Ectodermal cell (in vitro differentiated cells): ENCODE measurements at regions not wholly inside any gene's neighbourhood (a gene's known extent, or its start where the extent isn't known, plus 50 kb on each side); places are given as distances from the start of the nearest gene placed in this dataset.
"Not testable (repeated sequence)": the region's sequence is repeated elsewhere in the genome, so short reads cannot be mapped to it uniquely, and the experiment has no call there.

Experiments
- H3K27ac ChIP-seq: 2 replicates; pipeline ENCODE4 v1.7.0; 2013; ENCODE audit warnings: mild to moderate bottlenecking, low read depth, low read length; ENCODE audit not compliant: insufficient read depth, poor library complexity, severe bottlenecking
- H3K27me3 ChIP-seq: 2 replicates; pipeline ENCODE4 v1.7.0; 2013; ENCODE audit warnings: mild to moderate bottlenecking, low read length; ENCODE audit not compliant: insufficient read depth, control insufficient read depth, poor library complexity, severe bottlenecking
- H3K36me3 ChIP-seq: one replicate; pipeline ENCODE4 v1.7.0; 2013; ENCODE audit warnings: low read length; ENCODE audit not compliant: control insufficient read depth, insufficient read depth
- H3K4me1 ChIP-seq: one replicate; pipeline ENCODE4 v1.7.0; 2013; ENCODE audit warnings: low read length; ENCODE audit not compliant: control insufficient read depth, insufficient read depth
- H3K4me3 ChIP-seq: 2 replicates; pipeline ENCODE4 v1.7.0; 2013; ENCODE audit warnings: low read depth, low read length, control low read depth; ENCODE audit not compliant: insufficient read depth
- H3K9me3 ChIP-seq: 2 replicates; pipeline ENCODE4 v1.7.0; 2013; ENCODE audit warnings: mild to moderate bottlenecking, low read length, moderate library complexity; ENCODE audit not compliant: control insufficient read depth
- WGBS, 2 experiments: methylation state at CpG; one replicate each; pipeline ENCODE4 v1.1.7; 2013; ENCODE audit warnings: missing lambda C conversion rate in 2 of 2; 5-methylcytosine and 5-hydroxymethylcytosine counted together

DNA sequence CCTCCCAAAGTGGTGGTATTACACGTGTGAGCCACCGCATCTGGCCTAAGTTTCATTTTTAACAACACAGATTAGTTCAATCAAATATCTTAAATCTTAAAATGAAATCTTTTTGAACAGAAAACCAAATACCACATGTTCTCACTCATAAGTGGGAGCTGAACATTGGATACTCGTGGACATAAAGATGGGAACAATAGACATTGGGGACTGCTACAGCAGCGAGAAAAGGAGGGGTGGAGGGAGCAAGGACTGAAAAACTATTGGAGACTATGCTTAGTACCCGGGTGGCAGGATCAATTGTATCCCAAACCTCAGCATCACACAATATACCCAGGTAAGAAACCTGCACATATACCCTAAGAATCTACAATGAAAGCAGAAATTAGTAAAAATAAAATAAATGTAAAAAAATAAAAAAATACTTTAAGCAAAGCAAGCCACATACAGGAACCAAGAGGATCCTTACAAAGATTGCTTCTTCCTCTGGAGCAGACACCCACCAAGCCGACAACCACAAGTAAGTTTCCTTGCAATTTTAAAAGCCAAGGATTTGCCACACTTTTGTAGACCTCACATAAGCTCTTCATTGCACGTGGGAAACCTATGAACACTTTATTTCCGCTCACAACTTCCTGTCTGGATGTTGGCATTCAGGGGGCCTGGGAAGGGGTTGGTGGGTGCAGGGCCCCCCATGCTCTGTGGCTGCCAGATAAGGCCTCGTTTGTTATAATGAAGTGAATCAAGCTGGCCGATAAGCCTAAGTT lies 147.9 kb downstream of the MYCN start:
- H3K4me1 ChIP-seq = peaks cover 27% of the 10 kb centered on the region
- no peaks in the 10 kb centered on the region for H3K27me3 ChIP-seq
- WGBS, 2 experiments = 89 to 90% methylated on average over 10 of the region's 10 CpGs
- H3K4me3 ChIP-seq = no peak overlapping the region
- H3K36me3 ChIP-seq = no peaks in the 10 kb centered on the region
- H3K9me3 ChIP-seq = no peaks in the 10 kb centered on the region
- H3K27ac ChIP-seq = no peak overlapping the region

DNA sequence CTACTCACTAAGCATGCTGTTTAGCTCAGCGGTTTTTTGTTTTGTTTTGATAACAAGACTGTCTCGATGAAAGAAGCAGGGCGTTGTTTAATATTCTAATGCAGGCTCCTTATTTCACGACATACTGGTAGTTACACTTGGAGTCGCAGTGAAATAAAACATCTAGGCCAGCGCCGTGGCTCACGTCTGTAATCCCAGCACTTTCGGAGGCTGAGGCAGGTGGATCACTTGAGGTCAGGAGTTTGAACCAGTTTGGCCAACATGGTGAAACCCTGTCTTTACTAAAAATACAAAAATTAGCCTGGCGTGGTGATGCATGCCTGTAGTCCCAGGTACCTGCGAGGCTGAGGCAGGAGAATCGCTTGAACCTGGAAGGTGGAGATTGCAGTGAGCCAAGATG lies 145.8 kb downstream of the MYCN start:
- H3K9me3 ChIP-seq, H3K4me3 ChIP-seq, H3K27ac ChIP-seq, H3K27me3 ChIP-seq, H3K36me3 ChIP-seq: not testable (repeated sequence)
- 96 to 97% methylated on average over 12 of the region's 12 CpGs for WGBS, 2 experiments
- H3K4me1 ChIP-seq = peaks cover 29% of the 10 kb centered on the region

DNA sequence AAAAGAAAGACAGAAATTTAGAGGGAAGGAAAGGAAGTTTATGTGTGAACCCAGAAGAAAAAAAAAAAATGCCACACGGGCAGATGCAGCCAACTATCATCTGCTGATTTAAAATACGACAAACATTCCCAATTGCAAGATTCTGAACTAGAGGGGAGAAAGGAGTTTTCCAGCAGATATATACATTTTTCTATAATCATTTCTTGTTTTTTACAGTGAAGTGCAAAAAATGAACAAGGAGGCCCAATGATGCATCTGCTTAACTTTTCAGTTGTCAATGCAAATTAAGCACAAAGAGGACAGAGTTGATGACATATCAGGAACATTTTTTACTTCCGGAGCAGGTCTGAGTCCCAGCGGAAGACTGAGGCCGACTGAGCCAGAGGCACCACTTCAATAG lies 144.7 kb downstream of the MYCN start:
- Histone ChIP-seq H3K36me3 (no peaks in the 10 kb centered on the region), H3K27me3 (no peaks in the 10 kb centered on the region), H3K27ac (no peak overlapping the region), H3K4me3 (no peak overlapping the region), H3K4me1 (peaks cover 29% of the 10 kb centered on the region), H3K9me3 (no peaks in the 10 kb centered on the region)
- 97% methylated on average over 5 of the region's 5 CpGs for WGBS, 2 experiments

DNA sequence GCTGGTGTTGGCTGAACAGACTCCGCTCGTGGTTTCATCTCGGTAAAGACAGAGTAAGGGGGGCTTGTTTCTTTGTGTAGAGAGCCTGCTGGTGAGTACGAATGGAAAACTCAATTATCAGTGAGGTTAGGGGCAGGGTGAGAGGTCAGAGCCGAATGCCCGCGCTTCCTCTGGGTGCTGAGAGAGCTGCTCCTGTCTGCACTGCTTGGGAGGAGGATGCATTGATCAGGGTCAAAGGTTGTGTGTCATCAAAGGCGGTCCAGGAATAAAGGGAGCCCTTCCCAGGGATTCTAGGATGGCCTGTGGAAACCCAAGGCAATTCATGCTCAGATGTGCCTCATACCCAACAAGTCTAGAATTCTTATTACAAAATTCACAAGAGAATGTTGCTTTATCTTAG lies 143.9 kb downstream of the MYCN start:
- Histone ChIP-seq H3K9me3 (no peaks in the 10 kb centered on the region), H3K27me3 (no peaks in the 10 kb centered on the region), H3K4me3 (no peak overlapping the region), H3K36me3 (no peaks in the 10 kb centered on the region), H3K27ac (no peak overlapping the region), H3K4me1 (peaks cover 29% of the 10 kb centered on the region)
- WGBS, 2 experiments = 23 to 24% methylated on average over 8 of the region's 8 CpGs

DNA sequence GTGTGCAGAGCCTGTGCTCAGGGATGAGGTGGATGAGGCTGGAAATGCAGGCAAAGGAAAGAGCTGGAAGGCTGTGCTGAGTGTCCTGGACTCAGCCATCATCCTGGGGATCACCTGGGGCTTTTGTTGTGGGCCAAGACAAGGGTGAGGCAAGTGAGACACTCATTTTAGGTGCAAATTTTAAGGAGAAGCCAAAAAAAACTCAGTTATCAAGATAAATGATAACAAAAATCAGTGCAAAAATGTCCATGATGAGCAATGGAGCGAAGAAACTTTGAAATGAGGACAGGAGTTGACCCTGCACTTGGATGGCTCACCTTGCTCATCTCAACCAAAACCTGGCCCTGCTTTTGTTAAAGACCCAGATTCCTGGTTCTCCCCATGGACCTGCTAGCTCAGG lies 141.9 kb downstream of the MYCN start:
- Histone ChIP-seq H3K4me1 (peaks cover 29% of the 10 kb centered on the region), H3K4me3 (no peak overlapping the region), H3K36me3 (no peaks in the 10 kb centered on the region), H3K9me3 (no peaks in the 10 kb centered on the region), H3K27ac (no peak overlapping the region), H3K27me3 (no peaks in the 10 kb centered on the region)
- WGBS, 2 experiments = 93 to 100% methylated on average over 1 of the region's 1 CpG

DNA sequence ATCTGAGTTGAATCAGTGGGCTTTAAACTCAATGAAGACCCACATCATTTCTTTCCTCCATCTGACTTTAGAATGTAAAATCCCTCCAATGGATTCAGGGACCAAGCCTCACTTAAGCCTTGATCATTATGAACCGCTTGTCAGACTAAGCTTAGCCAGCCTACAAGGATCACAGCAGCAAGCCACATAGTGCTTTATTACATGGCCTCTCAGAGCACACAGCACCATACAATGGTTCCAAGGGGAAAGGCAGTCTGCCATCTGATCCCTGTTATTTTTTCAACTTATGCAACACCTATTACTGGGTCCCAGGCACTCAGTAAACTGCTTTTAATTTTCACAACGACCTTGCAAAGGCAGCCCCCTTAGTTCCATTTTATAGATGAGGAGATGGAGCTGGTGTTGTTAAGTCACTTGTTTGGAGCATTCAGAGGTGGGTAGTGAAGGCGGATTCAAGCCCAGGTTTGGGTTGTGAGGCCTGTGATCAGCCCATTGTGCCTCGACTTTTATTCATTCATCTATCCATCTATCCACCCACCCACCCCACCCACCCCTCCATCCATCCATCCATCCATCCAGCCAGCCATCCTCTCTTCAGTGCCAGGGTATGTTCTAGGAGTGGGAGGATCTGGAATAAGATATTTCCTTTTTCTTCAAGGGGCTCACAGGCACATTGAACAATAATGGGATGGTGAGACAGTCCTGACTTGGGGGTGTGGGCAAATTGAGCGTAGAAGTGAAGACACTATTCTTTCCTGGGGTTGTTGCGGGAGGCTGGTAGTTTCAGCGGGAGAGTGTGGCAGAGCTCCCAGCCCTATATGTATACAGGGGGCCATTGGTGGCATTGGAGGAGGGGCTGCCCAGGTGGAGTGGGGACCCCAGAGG lies 141.2 kb downstream of the MYCN start:
- Histone ChIP-seq H3K4me1 (peaks cover 29% of the 10 kb centered on the region), H3K27ac (no peak overlapping the region), H3K4me3 (no peak overlapping the region), H3K9me3 (no peaks in the 10 kb centered on the region), H3K27me3 (no peaks in the 10 kb centered on the region), H3K36me3 (no peaks in the 10 kb centered on the region)
- WGBS, 2 experiments = 80 to 83% methylated on average over 6 to 7 of the region's 7 CpGs

DNA sequence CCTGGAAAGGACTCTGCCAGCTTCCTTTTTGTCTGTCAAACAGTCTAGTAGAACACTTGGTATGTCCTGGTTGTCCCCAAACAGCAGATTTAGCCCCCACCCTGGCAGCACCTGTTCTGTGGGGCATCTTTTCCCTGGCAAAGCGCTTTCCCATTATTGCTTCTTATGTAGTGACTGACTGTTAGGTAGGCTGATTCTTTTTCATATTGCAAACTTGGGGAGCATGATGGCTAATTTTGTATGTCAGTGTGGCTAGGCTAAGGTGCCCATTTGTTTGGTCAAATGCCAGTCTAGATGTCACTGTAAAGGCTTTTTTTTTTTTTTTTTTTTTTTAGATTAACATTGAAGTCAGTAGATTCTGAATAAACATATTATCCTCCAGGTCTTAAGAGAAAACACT lies 140.2 kb downstream of the MYCN start:
- WGBS, 2 experiments = 100% methylated on average over 1 of the region's 1 CpG
- Histone ChIP-seq H3K36me3 (no peaks in the 10 kb centered on the region), H3K4me3 (no peak overlapping the region), H3K4me1 (peaks cover 22% of the 10 kb centered on the region), H3K9me3 (no peaks in the 10 kb centered on the region), H3K27ac (no peak overlapping the region), H3K27me3 (no peaks in the 10 kb centered on the region)

DNA sequence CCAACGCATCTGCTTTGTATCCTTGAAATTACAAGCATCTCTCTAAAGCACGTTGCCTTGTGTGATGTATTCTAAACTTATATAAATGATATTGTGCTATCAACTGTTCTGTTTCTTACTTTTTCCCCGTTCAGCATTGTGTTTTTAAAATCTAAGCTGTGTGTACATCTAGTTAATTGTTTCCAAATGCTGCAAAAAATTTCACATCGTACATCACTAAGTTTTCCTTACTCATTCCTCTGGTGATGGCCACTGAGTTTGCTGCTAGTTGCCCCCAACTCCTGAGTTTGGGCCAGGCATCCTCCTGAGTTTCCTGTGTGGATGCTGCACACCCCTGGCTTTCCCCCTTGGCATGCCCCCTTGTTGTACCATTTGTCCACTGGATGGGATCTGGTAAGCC lies 139.7 kb downstream of the MYCN start:
- H3K36me3 ChIP-seq = no peaks in the 10 kb centered on the region
- 88 to 95% methylated on average over 4 of the region's 4 CpGs for WGBS, 2 experiments
- no peaks in the 10 kb centered on the region for H3K9me3 ChIP-seq
- no peak overlapping the region for H3K4me3 ChIP-seq
- no peaks in the 10 kb centered on the region for H3K27me3 ChIP-seq
- no peak overlapping the region for H3K27ac ChIP-seq
- H3K4me1 ChIP-seq = peaks cover 19% of the 10 kb centered on the region

DNA sequence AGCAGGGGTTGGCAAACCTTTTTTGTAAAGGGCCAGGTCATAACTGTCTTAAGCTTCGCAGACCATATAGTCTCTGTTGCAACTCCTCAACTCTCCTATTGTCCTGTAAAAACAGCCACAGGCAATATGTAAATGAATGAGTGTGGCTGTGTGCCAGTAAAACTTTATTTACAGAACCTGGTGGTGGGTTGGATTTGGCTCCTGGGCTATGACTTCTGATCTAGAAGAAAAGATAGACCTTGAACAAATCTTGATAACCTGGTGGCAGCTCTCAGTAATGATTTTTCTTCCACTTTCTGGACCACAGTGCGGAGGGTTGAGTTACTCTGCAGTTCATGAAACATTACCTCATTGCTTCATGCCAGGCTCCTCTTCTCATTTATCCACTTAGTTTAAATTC lies 139.3 kb downstream of the MYCN start:
- 82 to 89% methylated on average over 2 of the region's 2 CpGs for WGBS, 2 experiments

DNA sequence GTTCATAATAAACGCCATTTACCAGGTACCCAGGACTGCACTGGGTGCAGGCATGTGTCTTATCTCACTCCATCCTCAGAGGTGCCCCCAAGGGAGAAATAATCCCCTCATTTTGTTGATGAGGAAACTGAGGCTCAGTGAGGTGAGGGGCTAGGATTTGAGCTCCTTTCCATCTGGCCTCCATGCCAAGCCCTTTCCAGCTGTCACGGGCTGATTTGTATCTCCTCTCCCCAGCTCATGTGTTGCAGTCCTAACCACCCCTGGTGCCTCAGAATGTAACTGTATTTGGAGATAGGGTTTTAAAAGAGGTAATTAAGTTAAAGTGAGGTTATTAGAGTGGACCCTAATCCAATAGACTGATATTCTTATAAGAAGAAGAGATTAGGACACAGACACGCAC lies 137.3 kb downstream of the MYCN start:
- Histone ChIP-seq H3K36me3 (no peaks in the 10 kb centered on the region), H3K27ac (no peak overlapping the region), H3K27me3 (no peaks in the 10 kb centered on the region), H3K9me3 (no peaks in the 10 kb centered on the region), H3K4me3 (no peak overlapping the region), H3K4me1 (no peaks in the 10 kb centered on the region)
- 65 to 97% methylated on average over 2 to 3 of the region's 3 CpGs for WGBS, 2 experiments

More for the DNA sequence above, 139.3 kb downstream of the MYCN start:
- no peak overlapping the region for H3K4me3 ChIP-seq
- H3K36me3 ChIP-seq = no peaks in the 10 kb centered on the region
- H3K27me3 ChIP-seq = no peaks in the 10 kb centered on the region
- no peak overlapping the region for H3K27ac ChIP-seq
- no peaks in the 10 kb centered on the region for H3K9me3 ChIP-seq
- H3K4me1 ChIP-seq = peaks cover 15% of the 10 kb centered on the region
